Cardiac fibroblast (primary cell): ENCODE measurements at regions not wholly inside any gene's neighbourhood (a gene's known extent, or its start where the extent isn't known, plus 50 kb on each side); places are given as distances from the start of the nearest gene placed in this dataset.
"Not testable (repeated sequence)": the region's sequence is repeated elsewhere in the genome, so short reads cannot be mapped to it uniquely, and the experiment has no call there.

Experiments
- DNase-seq, 2 donors: peaks; one replicate each; pipeline versions ENCODE4 v3.0.0 to v3.0.0-alpha.2; 2010; ENCODE audit warnings: low read depth in 2 of 2
- H3K4me3 ChIP-seq, 2 donors: replicated peaks in 1 of 2; 1 replicate in 1 of 2; 2 replicates in 1 of 2; pipeline ENCODE4 v1.5.1; 2011; ENCODE audit warnings: low read depth in 2 of 2, low read length in 2 of 2, mild to moderate bottlenecking in 2 of 2, moderate library complexity in 1 of 2
- CTCF ChIP-seq: IDR thresholded peaks from one replicate; pipeline ENCODE4 v1.5.1; 2011; ENCODE audit warnings: low read depth, mild to moderate bottlenecking, low read length, inconsistent platforms

DNA sequence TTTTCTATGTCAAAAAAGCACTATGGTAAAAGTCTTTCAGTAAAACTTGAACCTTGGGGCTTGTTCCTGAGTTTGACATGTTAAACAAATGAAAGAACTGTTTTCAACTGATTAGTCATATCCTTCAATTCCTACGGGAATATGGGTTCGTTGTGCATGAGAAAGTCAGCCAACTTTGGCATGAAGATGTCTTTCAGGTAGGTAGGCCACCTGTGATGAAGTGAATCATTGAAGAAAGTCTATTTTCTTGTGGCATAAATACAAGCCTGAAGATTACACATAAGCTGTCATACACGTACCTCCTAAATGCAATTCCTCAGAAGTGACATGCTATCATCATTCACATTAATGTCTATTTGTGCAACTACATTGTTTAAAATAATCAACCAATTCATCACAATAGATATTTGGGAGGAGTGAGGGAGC is 513.0 kb downstream of the IRS2 start:
- peak; percentile 47 to 88 for DNase-seq
- H3K4me3 ChIP-seq = peak overlapping the region in 1 of 2 donors; percentile 55
- TF ChIP-seq CTCF = no peak

GRCh38 chr13:109272595-109273325 is 513.6 kb downstream of the IRS2 start:
- DNase-seq = peak in 1 of 2 donors; percentile 63
- peak overlapping the region in 1 of 2 donors; percentile 55 for H3K4me3 ChIP-seq
- no peak for TF ChIP-seq CTCF

DNA sequence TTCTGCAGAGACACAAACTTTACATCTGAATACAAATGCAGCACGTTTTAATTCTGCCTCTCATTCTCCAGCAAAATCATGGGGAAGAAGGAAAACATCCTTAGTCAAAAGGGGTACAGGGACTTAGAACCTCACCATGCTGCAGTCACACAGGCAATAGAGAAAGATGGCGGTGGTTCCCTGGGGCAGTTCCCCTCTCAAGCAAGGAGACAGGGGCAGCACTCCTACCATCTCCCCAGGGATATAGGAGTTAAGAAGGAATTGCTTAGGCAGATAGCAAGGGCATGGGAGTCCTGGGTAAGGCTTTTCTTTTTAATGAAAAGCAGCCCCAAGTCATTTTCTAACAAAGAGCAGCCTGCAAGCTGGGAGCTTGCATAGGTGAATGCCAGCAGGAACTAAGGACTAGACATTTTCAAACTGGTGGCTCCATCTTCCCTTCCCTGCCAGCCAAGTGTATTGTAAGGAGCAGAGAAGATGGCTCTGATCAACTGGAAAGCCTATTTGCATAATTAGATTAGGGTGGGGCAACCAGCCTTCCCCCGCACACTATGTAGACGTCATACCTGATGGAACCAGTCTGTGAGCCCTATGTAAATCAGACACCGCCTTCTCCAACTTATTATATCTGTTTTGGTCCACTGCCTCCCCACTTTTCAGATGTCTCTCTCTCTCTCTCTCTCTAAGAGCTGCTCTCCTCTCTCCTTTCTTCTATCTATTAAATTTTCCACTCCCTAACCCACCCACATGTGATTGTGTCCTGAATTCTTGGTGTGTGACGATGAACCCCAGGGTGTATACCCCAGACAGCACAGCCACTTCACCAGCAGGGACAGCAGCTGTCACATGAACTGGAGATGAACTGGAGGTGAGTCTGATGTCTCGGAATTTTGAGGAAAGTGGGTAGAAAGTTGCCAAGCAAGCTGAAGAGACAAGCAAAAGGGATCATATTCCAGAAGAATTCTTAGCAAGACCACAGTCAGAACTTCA is 514.5 kb downstream of the IRS2 start:
- peak in 1 of 2 donors; percentile 79 for DNase-seq
- H3K4me3 ChIP-seq = peak overlapping the region in 1 of 2 donors; percentile 55
- TF ChIP-seq CTCF = no peak

GRCh38 chr13:109271061-109271460 is 515.3 kb downstream of the IRS2 start:
- DNase-seq = no peak
- H3K4me3 ChIP-seq = no peak overlapping the region

GRCh38 chr13:109269381-109269780 is 517.0 kb downstream of the IRS2 start:
- not testable (repeated sequence) for H3K4me3 ChIP-seq, DNase-seq

More at GRCh38 chr13:109271061-109271460, 515.3 kb downstream of the IRS2 start:
- no peak for TF ChIP-seq CTCF

DNA sequence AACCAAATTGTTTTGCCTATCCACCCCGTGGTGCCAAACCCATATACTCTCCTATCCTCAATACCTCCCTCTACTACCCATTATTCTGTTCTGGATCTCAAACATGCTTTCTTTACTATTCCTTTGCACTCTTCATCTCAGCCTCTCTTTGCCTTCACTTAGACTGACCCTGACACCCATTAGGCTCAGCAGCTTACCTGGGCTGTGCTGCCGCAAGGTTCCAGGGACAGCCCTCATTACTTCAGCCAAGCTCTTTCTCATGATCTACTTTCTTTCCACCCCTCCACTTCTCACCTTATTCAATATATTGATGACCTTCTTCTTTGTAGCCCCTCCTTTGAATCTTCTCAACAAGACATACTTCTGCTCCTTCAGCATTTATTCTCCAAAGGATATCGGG is 517.9 kb downstream of the IRS2 start:
- H3K4me3 ChIP-seq, DNase-seq: not testable (repeated sequence)

DNA sequence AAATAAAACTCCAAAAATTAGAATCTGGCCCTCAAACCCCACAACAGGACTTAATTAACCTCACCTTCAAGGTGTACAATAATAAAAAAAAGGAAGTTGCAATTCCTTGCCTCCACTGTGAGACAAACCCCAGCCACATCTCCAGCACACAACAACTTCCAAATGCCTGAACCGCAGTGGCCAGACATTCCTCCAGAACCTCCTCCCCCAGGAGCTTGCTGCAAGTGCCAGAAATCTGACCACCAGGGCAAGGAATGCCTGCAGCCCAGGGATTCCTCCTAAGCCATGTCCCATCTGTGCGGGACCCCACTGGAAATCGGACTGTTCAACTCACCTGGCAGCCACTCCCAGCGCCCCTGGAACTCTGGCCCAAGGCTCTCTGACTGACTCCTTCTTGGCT is 519.0 kb downstream of the IRS2 start:
- not testable (repeated sequence) for H3K4me3 ChIP-seq, DNase-seq

- not testable (repeated sequence) for H3K4me3 ChIP-seq, DNase-seq
These were observed 521.0 kb downstream of the IRS2 start for GRCh38 chr13:109265438-109265742.

GRCh38 chr13:109264603-109265437 is 521.6 kb downstream of the IRS2 start:
- not testable (repeated sequence) for H3K4me3 ChIP-seq
- DNase-seq = peak in 1 of 2 donors; percentile 69

- not testable (repeated sequence) for DNase-seq, H3K4me3 ChIP-seq
These were observed 528.6 kb downstream of the IRS2 start for GRCh38 chr13:109257761-109258157.
